ENCODE measurements at regions not wholly inside any gene's neighbourhood (a gene's known extent, or its start where the extent isn't known, plus 50 kb on each side); places are given as distances from the start of the nearest gene placed in this dataset.

DNA sequence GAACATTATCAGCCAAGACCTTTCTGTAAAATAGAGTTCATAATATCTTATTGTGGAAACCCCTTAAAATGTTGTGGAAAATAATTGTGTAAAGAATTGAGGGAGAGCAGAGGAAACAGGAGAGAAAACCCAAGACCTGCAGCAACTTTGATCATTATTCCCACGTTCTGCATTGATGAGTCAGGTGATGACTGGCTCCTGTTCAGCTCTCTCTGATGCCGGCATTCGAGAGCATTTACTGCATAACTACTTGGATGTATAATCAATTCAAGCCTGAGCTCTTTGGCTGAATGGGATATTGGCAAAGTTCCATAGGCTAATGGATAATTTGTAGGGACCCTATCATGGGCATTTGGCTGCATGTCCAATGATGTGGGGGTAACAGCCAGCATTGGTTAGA is 176.3 kb upstream of the ARID2 start:
- no peak for DNase-seq

DNA sequence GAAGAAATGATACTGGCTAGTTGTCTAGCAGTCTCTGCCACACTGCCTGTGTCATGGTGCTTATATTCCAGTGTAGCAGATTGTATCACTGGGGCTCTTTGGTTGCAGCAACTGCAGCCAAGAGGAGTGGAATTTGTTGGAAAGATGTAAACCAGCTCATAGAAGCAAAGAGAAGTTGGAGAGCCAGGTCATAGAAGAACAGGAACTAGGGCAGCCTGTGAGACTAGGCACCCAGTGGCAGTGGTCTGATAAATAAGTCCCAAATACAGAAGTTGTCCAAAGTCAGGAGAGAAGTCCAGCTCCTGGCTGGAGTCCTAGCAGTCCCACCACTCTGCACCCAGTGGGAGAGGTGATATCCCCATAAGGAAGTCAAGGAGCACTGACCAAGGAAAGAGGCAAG is 172.5 kb upstream of the ARID2 start:
- DNase-seq = no peak

DNA sequence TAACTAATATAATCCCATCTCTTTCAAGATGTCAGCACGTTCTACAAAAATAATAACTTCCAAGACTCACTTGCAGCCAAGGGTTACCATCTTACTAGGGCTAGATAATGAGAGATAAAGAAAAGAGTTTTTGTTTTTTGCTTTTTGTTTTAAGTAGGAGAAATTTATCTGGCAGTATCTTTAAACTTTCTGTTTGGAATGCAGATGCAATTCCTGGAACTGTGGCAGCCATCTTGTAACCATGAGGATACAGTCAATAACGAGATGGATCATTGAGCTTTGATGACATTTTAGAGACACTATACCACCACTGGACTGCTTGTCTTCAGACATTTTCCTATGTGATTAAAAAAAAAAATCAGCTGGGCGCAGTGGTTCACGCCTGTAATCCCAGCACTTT is 171.2 kb upstream of the ARID2 start:
- no peak for DNase-seq

DNA sequence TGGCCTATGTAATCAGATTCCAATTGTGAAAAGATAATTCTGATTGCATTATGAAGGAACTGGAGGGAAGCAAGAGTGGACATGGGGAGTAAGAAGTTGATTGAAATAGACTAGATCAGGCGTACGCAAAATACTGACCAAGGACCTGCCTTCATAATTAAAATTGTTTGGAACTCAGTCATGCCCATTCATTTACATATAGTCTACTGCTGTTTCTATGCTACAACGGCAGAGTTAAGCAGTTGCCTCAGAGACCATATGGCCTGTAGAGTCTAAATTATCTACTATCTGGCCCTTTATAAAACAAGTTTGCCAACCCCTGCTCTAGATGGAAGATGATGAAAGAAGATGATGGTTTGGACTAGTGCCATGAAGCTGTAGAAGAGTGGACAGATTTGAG is 170.0 kb upstream of the ARID2 start:
- DNase-seq = no peak

DNA sequence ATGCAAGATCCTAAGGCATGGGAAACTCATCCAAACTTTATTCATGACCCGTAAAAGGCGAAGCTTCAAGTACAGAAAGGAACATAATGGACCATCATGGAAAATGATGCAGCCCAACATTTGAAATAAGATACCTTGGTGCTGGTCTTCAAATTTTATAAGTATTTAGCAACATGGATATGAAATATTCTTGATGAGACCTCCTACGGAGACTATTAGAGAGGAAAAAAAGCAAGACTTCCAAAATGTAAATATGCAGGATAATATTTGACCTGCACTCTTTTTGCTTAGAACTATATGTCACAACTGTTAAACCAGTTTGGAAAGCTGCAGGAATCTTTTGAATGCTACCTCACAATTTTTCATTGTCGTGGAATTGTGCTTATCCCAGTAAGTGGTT is 168.8 kb upstream of the ARID2 start:
- no peak for DNase-seq

DNA sequence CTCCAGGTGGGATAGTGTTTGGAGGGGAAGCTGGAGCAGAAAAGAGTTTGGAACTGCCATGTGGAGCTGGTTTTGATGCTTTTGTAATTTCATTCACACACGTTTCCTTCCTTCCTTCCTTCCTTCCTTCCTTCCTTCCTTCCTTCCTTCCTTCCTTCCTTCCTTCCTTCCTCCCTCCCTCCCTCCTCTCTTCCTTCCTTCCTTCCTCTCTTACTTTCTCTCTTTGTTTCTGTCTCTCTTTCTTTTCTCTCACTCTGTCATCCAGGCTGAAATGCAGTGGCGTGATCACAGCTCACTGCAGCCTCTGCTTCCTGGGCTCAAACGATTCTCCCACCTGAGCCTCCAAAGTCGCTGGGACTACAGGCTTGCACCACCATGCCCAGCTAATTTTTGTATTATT is 168.0 kb upstream of the ARID2 start:
- DNase-seq = no peak

DNA sequence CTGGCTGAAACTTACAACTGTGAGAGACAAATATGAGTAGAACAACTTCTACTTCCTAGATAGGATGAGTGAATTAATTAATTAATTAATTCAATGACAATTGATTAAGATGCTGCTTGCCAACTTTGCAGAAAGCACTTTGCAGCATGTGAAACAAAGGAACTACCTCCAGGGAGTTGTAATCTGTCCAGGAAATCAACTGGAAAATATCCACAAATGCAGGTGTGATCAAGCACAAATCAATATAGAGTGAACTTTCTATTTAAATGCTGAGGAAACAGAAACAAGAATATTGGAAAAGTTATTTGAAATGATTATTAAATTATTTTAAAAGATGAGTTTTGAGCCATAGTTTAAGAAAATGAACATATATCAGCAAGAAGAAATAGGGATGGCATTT is 163.9 kb upstream of the ARID2 start:
- DNase-seq = no peak

DNA sequence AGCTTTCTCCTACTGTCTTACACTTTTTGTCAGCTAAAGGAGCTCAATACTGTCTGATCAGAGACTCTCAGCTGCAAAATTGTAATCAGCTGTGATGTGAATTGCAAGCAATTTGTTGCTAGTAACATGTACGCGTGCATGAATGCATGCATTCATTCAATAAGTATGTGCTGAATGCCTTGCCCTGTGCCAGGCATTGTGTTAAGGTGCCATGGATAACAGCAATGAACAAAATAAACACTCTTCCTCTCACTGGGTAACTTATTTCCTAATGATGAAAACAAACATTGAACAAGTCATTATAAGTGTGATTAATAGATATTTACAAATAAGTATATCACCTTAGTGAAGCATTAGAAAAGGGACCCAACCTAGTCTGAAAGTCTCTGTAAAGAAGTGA is 163.2 kb upstream of the ARID2 start:
- DNase-seq = no peak

DNA sequence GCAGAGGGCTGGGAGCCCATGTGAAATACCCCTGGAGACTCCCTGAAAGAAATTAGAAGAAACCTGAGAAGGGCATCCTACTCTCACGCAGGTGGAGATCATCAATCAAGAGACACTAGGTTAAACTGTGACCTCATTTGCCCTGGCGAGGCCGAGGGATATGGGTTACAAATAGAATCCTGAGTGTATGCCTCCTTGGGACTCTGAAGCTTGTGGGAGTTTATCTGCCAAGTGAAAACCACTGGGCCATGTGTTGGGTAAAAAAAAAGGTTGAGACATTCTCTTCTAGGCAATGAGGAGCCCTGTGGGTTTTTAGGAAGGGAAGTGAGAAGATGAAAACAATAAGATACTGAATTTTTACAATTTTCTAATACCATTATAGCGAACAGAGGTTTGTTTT is 160.7 kb upstream of the ARID2 start:
- DNase-seq = no peak

DNA sequence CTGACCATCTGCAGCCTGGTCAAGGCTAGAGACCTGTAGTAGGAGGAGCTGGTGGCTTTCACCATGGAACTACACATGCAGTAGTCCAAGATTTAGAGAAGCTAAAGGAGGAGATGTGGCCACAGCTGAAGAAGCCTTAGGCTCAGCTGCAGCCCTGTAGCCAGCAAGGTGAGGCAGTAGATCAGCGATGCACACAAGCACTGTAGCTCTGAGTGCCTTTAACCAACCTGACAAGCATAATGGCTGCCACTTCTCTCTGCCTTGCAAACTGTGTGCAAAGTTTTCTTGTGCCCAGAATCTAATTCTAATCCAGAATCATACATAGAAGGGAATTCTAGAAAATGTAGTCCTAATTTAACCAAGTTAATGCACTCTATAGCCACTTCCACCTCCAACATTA is 159.0 kb upstream of the ARID2 start:
- no peak for DNase-seq

DNA sequence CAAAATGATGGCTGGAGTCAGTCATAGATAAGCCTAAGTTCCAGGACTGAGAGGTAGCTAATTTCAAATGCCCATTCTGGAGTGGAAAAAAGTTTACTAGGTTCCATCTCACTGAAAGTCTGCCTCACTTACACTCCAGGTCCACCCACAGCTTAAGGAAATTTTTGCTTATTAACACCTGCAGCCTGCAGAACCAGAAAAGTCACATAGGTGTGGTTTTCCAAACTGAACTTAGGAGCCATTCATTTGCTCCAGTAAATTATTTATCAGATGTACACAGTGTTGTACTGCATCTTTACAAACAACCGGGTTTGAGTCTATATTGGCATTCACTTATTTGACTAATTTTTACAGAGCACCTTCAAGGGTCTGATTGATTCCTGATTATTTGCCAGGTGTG is 157.4 kb upstream of the ARID2 start:
- DNase-seq = no peak

DNA sequence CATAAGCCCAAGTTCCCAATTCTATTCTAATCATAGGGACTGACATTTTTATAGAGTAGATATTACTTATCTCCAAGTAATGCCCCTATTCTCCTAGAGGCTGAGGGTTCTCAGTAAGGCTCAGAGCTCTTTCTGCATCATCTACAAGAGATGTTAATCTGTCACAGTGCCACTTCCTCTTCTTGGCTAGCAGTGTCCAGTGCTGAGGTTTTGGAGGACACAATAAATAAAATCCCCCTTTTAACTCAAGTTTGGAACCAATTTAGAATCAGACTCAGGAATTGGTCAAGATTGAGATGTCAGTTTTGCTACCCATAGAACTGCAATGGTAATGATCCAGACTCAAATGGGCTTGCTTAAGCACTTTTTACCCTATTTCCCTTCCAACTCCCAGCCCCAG is 154.1 kb upstream of the ARID2 start:
- DNase-seq = no peak

DNA sequence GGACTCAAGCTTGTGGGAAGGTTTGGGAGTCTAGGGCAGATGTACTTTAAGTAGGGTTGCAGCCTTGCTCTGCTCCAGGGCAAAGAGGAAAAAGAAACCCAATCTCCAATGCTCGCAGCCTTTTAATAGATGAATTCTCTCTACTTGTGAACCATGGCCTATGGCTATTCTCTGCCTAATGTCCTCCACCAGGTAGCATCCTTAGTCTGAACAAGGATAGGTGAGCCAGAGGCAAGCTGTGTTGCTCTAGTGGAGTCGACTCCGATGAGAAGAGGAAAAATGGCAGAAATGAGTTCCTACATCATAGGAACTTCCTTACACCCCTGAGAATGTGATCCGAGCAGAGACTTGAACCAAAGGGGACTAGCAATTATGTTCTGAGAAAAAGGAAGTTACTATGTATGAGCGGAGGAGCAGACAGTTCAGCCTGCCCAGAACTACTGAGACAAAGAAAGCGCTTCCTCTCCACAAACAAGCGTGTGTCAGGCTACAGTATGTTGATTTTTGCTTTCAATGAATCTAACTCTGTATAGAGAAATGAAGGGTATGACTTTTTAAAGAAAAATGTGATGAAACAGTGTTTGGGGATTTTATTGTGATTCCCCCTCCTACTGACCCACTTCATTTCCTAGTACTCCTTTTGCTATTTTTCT is 153.6 kb upstream of the ARID2 start:
- DNase-seq = no peak

DNA sequence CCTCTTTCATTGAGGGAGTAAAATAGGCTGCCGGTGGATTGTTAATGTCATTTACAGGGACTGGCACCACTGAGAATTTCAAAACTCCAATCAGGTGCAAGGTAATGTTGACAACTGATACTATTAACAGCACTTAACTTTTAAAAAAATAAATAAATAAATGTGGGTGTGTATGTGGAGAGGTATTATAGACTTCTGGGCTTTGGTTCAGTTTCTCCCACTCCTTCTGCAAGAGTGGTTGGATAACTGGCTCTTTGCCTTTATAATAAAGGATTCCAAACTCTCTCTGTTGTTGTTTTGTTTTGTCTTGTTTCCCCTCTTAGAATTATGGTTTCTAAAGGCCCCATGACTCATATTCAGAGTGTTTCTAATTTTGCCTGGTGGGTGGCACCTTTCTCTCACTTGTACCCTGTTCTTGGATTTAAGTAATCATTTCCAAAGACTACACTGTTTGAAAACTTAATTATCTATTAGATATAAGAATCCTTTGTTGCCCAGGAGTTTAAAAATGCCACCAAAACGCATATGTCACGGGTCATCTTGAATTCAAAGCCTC is 151.6 kb upstream of the ARID2 start:
- peak; percentile 19 for DNase-seq

DNA sequence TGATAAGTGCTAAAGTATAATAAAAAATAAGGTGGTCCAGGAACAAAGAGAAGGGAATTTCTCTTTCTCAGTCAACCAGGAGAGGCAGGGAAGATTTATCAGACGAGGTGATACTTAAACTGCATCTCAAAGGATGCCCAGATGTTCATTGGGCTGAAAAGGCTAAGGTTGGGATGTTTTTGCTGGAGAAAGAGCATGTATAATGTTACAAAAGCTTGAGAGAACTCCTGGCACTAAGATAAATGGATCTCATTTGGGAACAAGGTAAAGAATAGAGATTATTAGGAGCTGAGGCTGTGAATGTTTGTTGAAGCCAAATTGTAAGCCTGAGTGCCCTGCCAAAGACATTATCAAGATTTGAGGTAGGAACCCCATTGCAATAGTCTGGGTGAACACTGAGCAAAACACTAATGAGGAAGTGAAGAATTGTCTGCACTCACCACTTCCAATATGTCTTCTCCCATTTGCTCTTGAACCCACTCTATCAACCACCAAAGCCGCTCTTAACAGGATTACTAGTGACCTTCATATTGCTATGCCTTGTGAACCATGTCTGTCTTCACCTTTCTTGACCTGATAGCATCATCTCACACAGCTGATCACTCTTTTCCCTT is 149.0 kb upstream of the ARID2 start:
- DNase-seq = no peak

DNA sequence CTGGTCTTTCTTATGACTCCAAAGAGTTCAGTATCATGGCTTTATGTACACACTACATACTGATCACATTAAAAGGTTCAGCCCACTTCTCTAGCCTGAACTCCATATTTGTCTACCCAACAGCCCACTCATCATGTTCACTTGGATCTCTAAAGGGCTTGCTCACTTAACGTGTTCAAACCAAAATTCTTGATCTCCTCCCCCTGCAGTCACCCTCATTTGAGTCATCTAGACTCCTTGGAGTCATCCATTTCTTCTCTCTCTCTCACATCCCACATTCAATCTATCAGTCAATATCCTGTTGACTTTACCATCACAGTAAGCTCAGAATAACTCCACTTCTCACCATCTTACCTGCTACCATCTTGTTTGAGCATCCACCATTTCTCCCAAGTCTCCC is 148.4 kb upstream of the ARID2 start:
- peak; percentile 3 for DNase-seq

DNA sequence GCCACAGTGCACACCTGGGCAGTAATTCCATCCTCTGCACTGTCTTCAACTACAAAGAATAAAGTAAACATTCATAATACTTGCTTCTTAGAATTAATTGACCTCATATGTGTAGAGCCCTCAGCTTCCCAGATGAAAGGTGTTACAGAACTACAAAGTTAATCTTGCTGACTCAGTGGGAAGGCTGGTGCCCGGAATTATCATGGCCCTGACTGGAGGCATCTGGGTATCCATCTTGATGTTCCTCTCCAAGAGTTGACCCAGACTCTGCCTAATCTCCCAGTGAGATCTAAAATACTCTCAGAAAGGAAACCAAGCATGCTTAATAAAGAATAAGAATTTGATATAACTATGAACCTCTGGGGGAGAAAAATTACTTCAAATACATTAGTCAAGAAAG is 147.0 kb upstream of the ARID2 start:
- no peak for DNase-seq

DNA sequence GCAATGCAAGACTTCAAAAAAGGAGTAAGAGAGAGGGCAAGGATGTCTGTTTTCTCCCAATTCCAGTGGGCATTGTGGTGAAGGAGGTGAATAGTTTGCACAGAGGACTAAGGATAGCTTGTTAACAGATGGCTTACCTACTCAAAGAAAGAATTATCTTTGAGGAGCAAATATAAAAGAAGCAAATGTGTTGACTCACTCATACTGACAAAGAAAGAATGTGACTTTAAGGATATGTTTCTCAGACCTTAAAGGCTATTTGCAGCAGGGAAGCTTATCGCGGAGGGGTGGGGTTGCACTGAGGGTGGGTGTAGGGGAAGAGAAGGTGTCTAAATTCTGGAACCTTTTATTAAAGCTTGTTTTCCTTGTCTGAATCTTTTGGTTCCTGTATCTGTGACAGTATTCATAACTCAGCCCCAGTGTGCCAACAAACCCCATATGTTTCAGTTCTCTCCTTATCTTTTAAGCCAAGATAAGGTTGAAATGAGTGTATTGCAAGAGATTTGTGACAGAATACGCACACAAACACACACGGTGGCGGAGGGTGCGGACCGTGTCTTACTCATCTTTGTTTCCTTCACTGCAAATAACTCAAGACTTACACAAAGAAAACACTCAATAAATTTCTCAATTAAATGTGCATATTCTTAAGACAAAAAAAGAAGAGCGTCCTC is 146.4 kb upstream of the ARID2 start:
- DNase-seq = no peak

DNA sequence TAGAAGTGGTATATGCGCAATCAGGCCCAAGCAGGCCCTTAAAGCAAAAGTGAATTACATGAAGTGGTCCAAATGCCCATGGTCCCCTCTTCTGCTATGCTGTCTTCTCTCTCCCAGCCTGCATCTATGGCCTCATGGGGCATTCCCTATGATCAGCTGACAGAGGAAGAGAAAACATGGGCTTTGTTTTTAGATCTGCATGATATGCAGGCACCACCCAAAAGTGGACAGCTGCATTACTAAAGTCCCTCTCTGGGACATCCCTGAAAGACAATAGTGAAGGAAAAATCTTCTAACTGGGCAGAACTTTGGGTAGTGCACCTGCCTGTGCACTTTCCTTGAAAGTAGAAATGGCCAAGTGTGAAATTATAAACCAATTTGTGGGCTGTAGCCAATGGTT is 145.2 kb upstream of the ARID2 start:
- DNase-seq = no peak

DNA sequence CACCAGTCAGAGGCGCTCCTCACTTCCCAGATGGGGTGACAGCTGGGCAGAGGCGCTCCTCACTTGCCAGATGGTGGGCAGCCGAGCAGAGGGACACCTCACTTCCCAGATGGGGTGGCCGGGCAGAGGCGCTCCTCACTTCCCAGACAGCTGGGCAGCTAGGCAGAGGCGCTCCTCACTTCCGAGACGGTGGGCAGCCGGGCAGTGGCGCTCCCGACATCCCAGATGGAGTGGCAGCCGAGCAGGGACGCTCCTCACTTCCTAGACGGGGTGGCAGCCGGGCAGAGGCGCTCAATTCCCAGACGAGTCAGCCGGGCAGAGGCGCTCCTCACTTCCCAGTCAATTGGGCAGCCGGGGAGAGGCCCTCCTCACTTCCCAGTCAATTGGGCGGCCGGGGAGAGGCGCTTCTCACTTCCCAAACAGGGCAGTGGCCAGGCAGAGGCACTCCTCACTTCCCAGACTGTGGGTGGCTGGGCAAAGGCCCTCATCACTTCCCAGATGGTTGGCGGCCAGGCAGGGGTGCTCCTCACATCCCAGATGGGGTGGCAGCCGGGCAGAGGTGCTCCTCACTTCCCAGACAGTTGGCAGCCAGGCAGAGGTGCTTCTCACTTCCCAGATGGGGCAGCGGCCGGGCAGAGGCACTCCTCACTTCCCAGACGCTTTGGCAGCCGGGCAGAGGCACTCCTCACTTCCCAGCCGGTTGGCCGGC is 143.8 kb upstream of the ARID2 start:
- no peak for DNase-seq

DNA sequence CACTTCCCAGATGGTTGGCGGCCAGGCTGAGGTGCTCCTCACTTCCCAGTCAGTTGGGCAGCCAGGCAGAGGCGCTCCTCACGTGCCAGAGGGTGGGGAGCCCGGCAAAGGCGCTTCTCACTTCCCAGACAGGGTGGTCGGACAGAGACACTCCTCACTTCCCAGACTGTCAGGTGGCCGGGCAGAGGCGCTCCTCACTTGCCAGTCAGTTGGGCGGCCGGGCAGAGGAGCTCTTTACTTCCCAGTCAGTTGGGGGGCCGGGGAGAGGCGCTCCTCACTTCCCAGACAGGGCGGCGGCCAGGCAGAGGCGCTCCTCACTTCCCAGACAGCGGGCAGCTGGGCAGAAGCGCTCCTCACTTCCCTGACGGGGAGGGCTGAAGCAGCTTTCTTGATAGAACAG is 143.0 kb upstream of the ARID2 start:
- no peak for DNase-seq

DNA sequence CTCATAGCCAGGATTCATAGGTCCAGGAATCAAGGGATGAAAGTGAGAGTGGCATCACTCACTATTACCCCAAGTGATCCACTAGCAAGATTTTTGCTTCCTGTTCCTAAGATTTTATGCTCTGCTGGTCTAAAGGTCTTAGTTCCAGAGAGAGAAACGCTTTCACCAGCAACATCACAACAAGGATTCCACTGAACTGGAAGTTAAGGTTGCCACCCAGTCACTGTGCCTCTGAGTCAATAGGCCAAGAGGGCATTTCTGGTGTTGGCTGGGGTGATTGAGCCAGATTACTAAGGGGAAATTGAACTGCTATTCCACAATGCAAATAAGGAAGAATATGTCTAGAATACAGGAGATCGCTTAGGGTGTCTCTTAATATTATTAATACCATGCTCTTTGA is 142.5 kb upstream of the ARID2 start:
- DNase-seq = no peak

DNA sequence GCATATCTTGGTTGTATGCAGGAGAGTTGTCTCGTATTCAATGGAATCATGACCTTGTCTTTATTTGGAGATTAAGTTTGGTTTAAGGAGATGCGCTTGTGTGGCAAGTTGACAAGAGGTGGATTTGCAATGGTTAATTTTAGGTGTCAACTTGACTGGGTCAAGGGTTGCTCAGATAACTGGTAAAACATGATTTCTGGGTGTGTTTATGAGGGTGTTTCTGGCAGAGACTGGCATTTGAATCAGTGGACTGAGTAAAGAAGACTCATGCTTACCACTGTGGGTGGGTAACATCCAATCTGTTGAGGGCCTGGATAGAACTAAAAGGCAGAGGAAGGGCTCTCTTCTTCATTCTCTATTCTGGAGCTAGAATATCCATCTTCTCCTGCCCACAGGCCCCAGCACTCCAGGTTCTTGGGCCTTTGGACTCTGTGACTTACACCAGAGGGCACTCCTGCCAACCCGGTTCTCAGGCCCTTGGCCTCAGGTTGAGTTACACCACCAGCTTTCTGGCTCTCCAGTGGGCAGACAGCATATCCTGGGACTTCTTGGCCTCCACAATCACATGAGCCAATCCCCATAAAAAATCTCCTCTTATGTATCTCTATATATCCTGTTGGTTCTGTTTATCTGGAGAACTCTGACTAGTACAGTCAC is 141.5 kb upstream of the ARID2 start:
- DNase-seq = no peak
